ENCODE measurements at regions not wholly inside any gene's neighbourhood (a gene's known extent, or its start where the extent isn't known, plus 50 kb on each side); places are given as distances from the start of the nearest gene placed in this dataset.
"Not testable (repeated sequence)": the region's sequence is repeated elsewhere in the genome, so short reads cannot be mapped to it uniquely, and the experiment has no call there.

DNA sequence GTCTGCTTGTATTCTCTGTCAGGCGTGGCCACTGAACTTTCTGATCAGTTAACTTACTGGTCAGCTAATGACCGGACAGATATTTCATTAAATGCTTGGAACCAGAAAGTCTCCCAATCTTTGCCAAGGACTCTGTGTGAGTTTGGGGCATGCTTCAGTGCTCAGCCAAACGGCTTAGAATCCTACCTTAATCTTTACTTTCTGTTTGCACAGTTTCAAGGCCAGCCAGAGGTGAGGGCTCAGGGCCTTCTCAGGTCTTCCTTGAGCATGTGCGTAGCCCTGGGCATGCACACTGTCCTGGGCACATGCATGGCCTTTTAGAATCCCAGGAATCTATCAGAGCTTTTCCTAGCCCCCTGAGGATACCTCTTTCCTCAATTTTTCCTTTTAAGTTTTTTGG, 230.1 kb downstream of the RAB11FIP4 start:
- Histone ChIP-seq H3K9me3 (peaks cover 9% of the 10 kb centered on the region), H3K36me3 (ENCODE audit: low read depth) (no peaks in the 10 kb centered on the region), H3K4me3 (no peak overlapping the region), H3K4me1 (ENCODE audit: low read depth) (no peaks in the 10 kb centered on the region)
- ATAC-seq = no peak
- intact Hi-C loops (cut with DNase I, micrococcal nuclease) = no loop called here
- no peak for DNase-seq
- TF ChIP-seq, protein P1, sequence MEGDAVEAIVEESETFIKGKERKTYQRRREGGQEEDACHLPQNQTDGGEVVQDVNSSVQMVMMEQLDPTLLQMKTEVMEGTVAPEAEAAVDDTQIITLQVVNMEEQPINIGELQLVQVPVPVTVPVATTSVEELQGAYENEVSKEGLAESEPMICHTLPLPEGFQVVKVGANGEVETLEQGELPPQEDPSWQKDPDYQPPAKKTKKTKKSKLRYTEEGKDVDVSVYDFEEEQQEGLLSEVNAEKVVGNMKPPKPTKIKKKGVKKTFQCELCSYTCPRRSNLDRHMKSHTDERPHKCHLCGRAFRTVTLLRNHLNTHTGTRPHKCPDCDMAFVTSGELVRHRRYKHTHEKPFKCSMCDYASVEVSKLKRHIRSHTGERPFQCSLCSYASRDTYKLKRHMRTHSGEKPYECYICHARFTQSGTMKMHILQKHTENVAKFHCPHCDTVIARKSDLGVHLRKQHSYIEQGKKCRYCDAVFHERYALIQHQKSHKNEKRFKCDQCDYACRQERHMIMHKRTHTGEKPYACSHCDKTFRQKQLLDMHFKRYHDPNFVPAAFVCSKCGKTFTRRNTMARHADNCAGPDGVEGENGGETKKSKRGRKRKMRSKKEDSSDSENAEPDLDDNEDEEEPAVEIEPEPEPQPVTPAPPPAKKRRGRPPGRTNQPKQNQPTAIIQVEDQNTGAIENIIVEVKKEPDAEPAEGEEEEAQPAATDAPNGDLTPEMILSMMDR (IDR thresholded peaks at IDR 0.05) = no peak

DNA sequence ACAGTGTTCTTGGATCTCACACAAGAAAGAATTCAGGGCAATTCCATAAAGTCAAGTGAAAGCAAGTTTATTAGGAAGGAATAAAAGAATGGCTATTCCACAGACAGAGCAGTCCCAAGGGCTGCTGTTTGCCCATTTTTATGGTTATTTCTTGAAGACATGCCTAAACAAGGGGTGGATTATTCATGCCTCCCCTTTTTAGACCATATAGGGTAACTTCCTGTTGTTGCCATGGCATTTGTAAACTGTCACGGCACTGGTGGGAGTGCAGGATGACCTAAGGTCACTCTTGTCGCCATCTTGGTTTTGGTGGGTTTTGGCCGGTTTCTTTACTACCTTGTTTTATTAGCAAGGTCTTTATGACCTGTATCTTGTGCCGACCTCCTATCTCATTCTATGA, 219.6 kb downstream of the RAB11FIP4 start:
- intact Hi-C loops (cut with DNase I, micrococcal nuclease); ATAC-seq: not testable (repeated sequence)

DNA sequence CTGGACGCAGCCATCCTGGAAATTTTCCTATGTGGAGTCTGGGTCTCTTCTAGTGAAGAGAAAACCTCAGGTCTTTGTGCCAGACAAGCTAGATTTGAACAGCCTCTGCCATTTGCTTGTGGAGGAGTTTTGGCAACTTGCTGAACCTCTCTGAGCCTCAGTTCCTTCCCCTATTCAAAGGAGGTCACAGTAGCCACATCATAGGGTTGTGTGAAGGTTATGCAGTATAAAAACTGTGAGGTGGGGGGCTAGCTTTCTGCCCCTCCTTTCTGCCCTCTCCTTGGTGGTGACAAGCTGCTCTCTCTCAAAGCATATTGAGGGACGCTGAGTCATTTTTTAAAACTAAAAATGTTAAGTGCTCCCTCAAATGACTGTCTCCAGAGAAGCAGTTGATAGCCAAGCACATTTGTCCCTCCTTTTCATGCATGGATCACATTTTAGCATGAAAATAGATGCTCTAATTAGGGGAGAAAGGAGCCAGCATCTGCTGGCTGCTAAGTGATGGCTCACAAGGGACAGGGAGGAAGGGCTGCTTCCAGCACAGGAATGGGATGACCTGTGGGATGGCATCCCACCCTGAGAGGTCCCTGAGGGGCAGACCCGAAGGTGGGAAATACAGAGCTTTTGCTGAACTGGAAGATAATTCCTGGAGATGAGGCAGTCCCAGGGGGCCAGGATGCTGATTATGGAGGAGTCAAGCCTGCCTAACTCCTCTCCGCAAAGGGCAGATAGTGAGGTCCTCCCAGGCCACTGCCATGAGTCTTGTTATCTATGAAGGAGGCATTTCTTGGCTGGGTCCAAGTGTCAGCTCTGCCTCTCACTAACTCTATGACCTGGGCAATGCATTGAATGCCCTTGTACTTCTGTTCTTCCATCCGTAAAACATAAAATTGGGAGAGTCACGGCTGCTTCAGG, 218.8 kb downstream of the RAB11FIP4 start:
- Histone ChIP-seq H3K36me3 (ENCODE audit: low read depth) (no peaks in the 10 kb centered on the region), H3K4me1 (ENCODE audit: low read depth) (no peaks in the 10 kb centered on the region), H3K9me3 (no peaks in the 10 kb centered on the region), H3K4me3 (no peak overlapping the region)
- intact Hi-C loops (cut with DNase I, micrococcal nuclease) = no loop called here
- ATAC-seq = no peak
- TF ChIP-seq, protein P1 (IDR thresholded peaks at IDR 0.05) = no peak
- DNase-seq = no peak

More for the DNA sequence above, 219.6 kb downstream of the RAB11FIP4 start:
- DNase-seq; H3K9me3 ChIP-seq; H3K4me1 ChIP-seq (ENCODE audit: low read depth); H3K36me3 ChIP-seq (ENCODE audit: low read depth); H3K4me3 ChIP-seq: not testable (repeated sequence)

DNA sequence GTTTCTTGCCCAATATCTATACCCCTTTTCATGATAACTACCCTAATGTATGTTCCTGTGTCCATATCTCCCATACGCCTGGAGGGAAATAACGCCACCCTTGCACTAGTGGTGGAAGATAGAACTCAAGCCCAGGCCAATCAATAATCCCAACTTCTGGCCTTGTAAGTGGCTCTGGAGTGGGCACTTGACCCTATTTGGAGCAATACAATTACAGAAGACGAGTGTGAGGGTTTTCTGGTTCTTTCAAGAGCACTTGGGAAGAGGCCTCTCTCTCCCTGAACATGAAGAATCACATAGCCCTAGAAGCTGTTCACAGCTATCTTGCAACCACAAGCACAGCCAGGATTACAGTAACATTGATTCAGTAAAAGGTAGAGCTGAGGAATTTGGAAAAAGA, 217.9 kb downstream of the RAB11FIP4 start:
- H3K36me3 ChIP-seq (ENCODE audit: low read depth) = no peaks in the 10 kb centered on the region
- H3K9me3 ChIP-seq = no peaks in the 10 kb centered on the region
- no peaks in the 10 kb centered on the region for H3K4me1 ChIP-seq (ENCODE audit: low read depth)
- no peak overlapping the region for H3K4me3 ChIP-seq
- TF ChIP-seq, protein P1 (IDR thresholded peaks at IDR 0.05) = no peak
- no peak for ATAC-seq
- no peak for DNase-seq
- intact Hi-C loops (cut with DNase I, micrococcal nuclease) = no loop called here

DNA sequence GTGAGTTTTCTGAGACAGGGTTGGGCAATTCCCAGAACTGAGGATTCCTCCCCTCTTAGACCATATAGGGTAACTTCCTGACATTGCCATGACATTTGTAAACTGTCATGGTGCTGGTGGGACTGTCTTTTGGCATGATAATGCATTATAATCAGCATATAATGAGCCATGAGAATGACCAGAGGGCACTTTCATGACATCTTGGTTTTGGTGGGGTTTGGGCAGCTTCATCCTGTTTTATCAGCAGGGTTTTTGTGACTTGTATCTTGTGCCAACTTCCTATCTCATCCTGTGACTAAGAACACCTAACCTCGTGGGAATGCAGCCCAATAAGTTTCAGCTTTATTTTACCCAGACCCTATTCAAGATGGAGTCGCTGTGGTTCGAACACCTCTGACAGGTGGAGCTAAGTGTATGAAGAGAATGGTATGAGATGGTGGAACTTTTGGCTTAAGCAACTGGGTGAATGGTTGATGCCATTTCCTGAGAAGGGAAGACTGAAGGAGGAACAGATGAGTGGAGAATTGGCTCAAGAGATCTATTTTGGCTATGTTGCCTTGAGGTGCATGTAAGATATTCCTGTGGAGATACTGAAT, 217.3 kb downstream of the RAB11FIP4 start:
- no peaks in the 10 kb centered on the region for H3K4me1 ChIP-seq (ENCODE audit: low read depth)
- no peaks in the 10 kb centered on the region for H3K36me3 ChIP-seq (ENCODE audit: low read depth)
- ATAC-seq = no peak
- DNase-seq = no peak
- H3K4me3 ChIP-seq = no peak overlapping the region
- TF ChIP-seq, protein P1 (IDR thresholded peaks at IDR 0.05) = no peak
- intact Hi-C loops (cut with DNase I, micrococcal nuclease) = no loop called here
- H3K9me3 ChIP-seq = no peaks in the 10 kb centered on the region

DNA sequence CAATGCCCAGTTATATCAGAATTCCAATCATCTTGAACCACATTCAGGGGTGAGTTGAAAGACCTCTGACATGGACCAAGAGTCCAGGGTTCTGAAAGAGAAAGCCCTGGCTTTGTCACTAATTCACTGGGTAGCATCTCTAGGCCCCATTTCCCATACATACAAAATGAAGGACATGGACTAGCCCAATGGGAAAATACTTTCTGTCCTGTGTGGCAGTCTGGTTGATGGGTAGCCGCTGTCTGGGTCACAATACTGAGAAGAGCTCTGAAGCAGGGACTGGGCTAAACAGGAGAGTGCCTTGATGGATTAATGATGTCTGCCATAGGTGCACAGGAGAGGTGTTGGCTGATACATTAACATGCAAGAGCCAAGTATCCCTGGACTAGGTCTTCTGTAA, 214.3 kb downstream of the RAB11FIP4 start:
- intact Hi-C loops (cut with DNase I, micrococcal nuclease) = no loop called here
- H3K36me3 ChIP-seq (ENCODE audit: low read depth) = no peaks in the 10 kb centered on the region
- H3K9me3 ChIP-seq = no peaks in the 10 kb centered on the region
- ATAC-seq (no peak), DNase-seq (no peak)
- TF ChIP-seq, protein P1 (IDR thresholded peaks at IDR 0.05) = no peak
- no peaks in the 10 kb centered on the region for H3K4me1 ChIP-seq (ENCODE audit: low read depth)
- H3K4me3 ChIP-seq = no peak overlapping the region

Measured in mucosa of descending colon (tissue), 3 donors.